HG02678 (cell line): ENCODE measurements at regions not wholly inside any gene's neighbourhood (a gene's known extent, or its start where the extent isn't known, plus 50 kb on each side); places are given as distances from the start of the nearest gene placed in this dataset.

Experiments used
- ATAC-seq: cut with Tn5 transposase; IDR thresholded peaks from one replicate; pipeline ENCODE4 v1.9.1; 2021; ENCODE audit warnings: mild to moderate bottlenecking, moderate library complexity; ENCODE audit not compliant: unreplicated experiment

GRCh38 chr4:12244973-12245372 lies 816.3 kb upstream of the HS3ST1 start:
- ATAC-seq, result no peak

GRCh38 chr4:12242354-12242753 lies 813.7 kb upstream of the HS3ST1 start:
- no peak for ATAC-seq

- ATAC-seq, result no peak
These were observed 811.4 kb upstream of the HS3ST1 start for GRCh38 chr4:12239897-12240636.

GRCh38 chr4:12231098-12231497 lies 802.4 kb upstream of the HS3ST1 start:
- no peak for ATAC-seq

- ATAC-seq, result no peak
These were observed 792.3 kb upstream of the HS3ST1 start for GRCh38 chr4:12221031-12221430.

GRCh38 chr4:12211636-12212035 lies 782.9 kb upstream of the HS3ST1 start:
- ATAC-seq, result no peak

- no peak for ATAC-seq
These were observed 778.7 kb upstream of the HS3ST1 start for GRCh38 chr4:12207396-12207795.

- ATAC-seq, result no peak
These were observed 777.4 kb upstream of the HS3ST1 start for GRCh38 chr4:12206091-12206490.

- ATAC-seq, result no peak
These were observed 775.3 kb upstream of the HS3ST1 start for GRCh38 chr4:12203945-12204344.

- no peak for ATAC-seq
These were observed 771.5 kb upstream of the HS3ST1 start for GRCh38 chr4:12200226-12200625.

- ATAC-seq, result no peak
These were observed 757.8 kb upstream of the HS3ST1 start for GRCh38 chr4:12186526-12186925.

GRCh38 chr4:12178614-12179610 lies 750.2 kb upstream of the HS3ST1 start:
- ATAC-seq, result no peak

GRCh38 chr4:12177416-12177815 lies 748.7 kb upstream of the HS3ST1 start:
- ATAC-seq, result no peak

GRCh38 chr4:12173496-12173895 lies 744.8 kb upstream of the HS3ST1 start:
- ATAC-seq, result no peak

GRCh38 chr4:12172198-12172973 lies 743.7 kb upstream of the HS3ST1 start:
- no peak for ATAC-seq

- ATAC-seq, result no peak
These were observed 741.6 kb upstream of the HS3ST1 start for GRCh38 chr4:12170308-12170707.

GRCh38 chr4:12165616-12166015 lies 736.9 kb upstream of the HS3ST1 start:
- no peak for ATAC-seq

- no peak for ATAC-seq
These were observed 717.6 kb upstream of the HS3ST1 start for GRCh38 chr4:12146339-12146738.

- ATAC-seq, result no peak
These were observed 717.1 kb upstream of the HS3ST1 start for GRCh38 chr4:12145768-12146167.

GRCh38 chr4:12145106-12145505 lies 716.4 kb upstream of the HS3ST1 start:
- ATAC-seq, result no peak

- no peak for ATAC-seq
These were observed 715.4 kb upstream of the HS3ST1 start for GRCh38 chr4:12144051-12144450.
